Daoy (cell line): ENCODE measurements at regions not wholly inside any gene's neighbourhood (a gene's known extent, or its start where the extent isn't known, plus 50 kb on each side); places are given as distances from the start of the nearest gene placed in this dataset.
"Not testable (repeated sequence)": the region's sequence is repeated elsewhere in the genome, so short reads cannot be mapped to it uniquely, and the experiment has no call there.

Experiments
- DNase-seq: peaks from one replicate; pipeline ENCODE4 v3.0.0-alpha.2; 2015; ENCODE audit warnings: low read depth

- no peak for DNase-seq
Observed at GRCh38 chr2:71923143-71923525, 224.5 kb downstream of the CYP26B1 start.

- no peak for DNase-seq
Observed at GRCh38 chr2:71922499-71923142, 225.0 kb downstream of the CYP26B1 start.

- DNase-seq = no peak
Observed at GRCh38 chr2:71922091-71922490, 225.6 kb downstream of the CYP26B1 start.

GRCh38 chr2:71920819-71921218, 226.8 kb downstream of the CYP26B1 start:
- not testable (repeated sequence) for DNase-seq

- DNase-seq = no peak
Observed at GRCh38 chr2:71919708-71920107, 228.0 kb downstream of the CYP26B1 start.

- no peak for DNase-seq
Observed at GRCh38 chr2:71910277-71910676, 237.4 kb downstream of the CYP26B1 start.

- no peak for DNase-seq
Observed at GRCh38 chr2:71908798-71909197, 238.9 kb downstream of the CYP26B1 start.

GRCh38 chr2:71907503-71907902, 240.2 kb downstream of the CYP26B1 start:
- no peak for DNase-seq

- no peak for DNase-seq
Observed at GRCh38 chr2:71906357-71906973, 241.2 kb downstream of the CYP26B1 start.

- no peak for DNase-seq
Observed at GRCh38 chr2:71905205-71905604, 242.5 kb downstream of the CYP26B1 start.

- no peak for DNase-seq
Observed at GRCh38 chr2:71903841-71904240, 243.8 kb downstream of the CYP26B1 start.

GRCh38 chr2:71901466-71901865, 246.2 kb downstream of the CYP26B1 start:
- no peak for DNase-seq

GRCh38 chr2:71898851-71899681, 248.6 kb downstream of the CYP26B1 start:
- peak; percentile 48 for DNase-seq

- DNase-seq = no peak
Observed at GRCh38 chr2:71898375-71898774, 249.3 kb downstream of the CYP26B1 start.

- DNase-seq = no peak
Observed at GRCh38 chr2:71897836-71898235, 249.8 kb downstream of the CYP26B1 start.

GRCh38 chr2:71897137-71897480, 250.6 kb downstream of the CYP26B1 start:
- no peak for DNase-seq

- DNase-seq = no peak
Observed at GRCh38 chr2:71896385-71897136, 251.1 kb downstream of the CYP26B1 start.

- DNase-seq = no peak
Observed at GRCh38 chr2:71895320-71896161, 252.1 kb downstream of the CYP26B1 start.

- DNase-seq = no peak
Observed at GRCh38 chr2:71894261-71894660, 253.4 kb downstream of the CYP26B1 start.

- no peak for DNase-seq
Observed at GRCh38 chr2:71893646-71894045, 254.0 kb downstream of the CYP26B1 start.

- DNase-seq = no peak
Observed at GRCh38 chr2:71892896-71893295, 254.8 kb downstream of the CYP26B1 start.

GRCh38 chr2:71892423-71892730, 255.3 kb downstream of the CYP26B1 start:
- DNase-seq = no peak
